Colonic mucosa (tissue), 4 donors: ENCODE measurements at regions not wholly inside any gene's neighbourhood (a gene's known extent, or its start where the extent isn't known, plus 50 kb on each side); places are given as distances from the start of the nearest gene placed in this dataset.

Experiments used
- DNase-seq: peaks from one replicate; pipeline ENCODE4 v3.0.0-alpha.2; 2020
- H3K27ac ChIP-seq: fragments of 200-600 bp; one replicate; pipeline ENCODE4 v1.8.0; 2021
- H3K27me3 ChIP-seq: fragments of 200-600 bp; one replicate; pipeline ENCODE4 v1.8.0; 2021
- H3K36me3 ChIP-seq: fragments of 200-600 bp; one replicate; pipeline ENCODE4 v1.8.0; 2021
- H3K4me1 ChIP-seq: fragments of 200-600 bp; one replicate; pipeline ENCODE4 v1.8.0; 2021; ENCODE audit warnings: mild to moderate bottlenecking
- H3K4me3 ChIP-seq: fragments of 200-600 bp; one replicate; pipeline ENCODE4 v1.8.0; 2021
- H3K9ac ChIP-seq, 2 donors: one replicate each; pipeline ENCODE4 v1.7.0; 2013; ENCODE audit warnings: control low read depth in 2 of 2, low read depth in 2 of 2, low read length in 2 of 2
- H3K9me3 ChIP-seq: fragments of 200-600 bp; one replicate; pipeline ENCODE4 v1.8.0; 2021
- CTCF ChIP-seq: fragments of 200-600 bp; IDR thresholded peaks from one replicate; pipeline ENCODE4 v1.8.0; 2022; ENCODE audit warnings: antibody characterized with exemption, mild to moderate bottlenecking
- intact Hi-C: fragments of 100-400 bp; cut with DNase I; formaldehyde crosslinking; loops from one replicate; pipeline ENCODE4 v1.14.1; 2022
- donor health status: healthy.
- donor health status: DM: no; HTN: no; CAD: no.
- donor health status: DM: no; HTN: no; CAD: no.

- TF ChIP-seq CTCF, result no peak
- Histone ChIP-seq H3K36me3 (no peaks in the 10 kb centered on the region), H3K4me3 (no peak overlapping the region), H3K9ac (no peak overlapping the region), H3K27me3 (no peaks in the 10 kb centered on the region), H3K27ac (no peak overlapping the region), H3K4me1 (no peaks in the 10 kb centered on the region), H3K9me3 (no peaks in the 10 kb centered on the region)
- DNase-seq, result no peak
- intact Hi-C loops, result no loop called here
Measured at GRCh38 chr2:7771781-7772180, 854.6 kb downstream of the RNF144A start.

GRCh38 chr2:7773362-7774360 is 856.4 kb downstream of the RNF144A start:
- Histone ChIP-seq H3K9ac (no peak overlapping the region), H3K4me3 (no peak overlapping the region), H3K27me3 (no peaks in the 10 kb centered on the region), H3K9me3 (no peaks in the 10 kb centered on the region), H3K4me1 (no peaks in the 10 kb centered on the region), H3K27ac (no peak overlapping the region), H3K36me3 (no peaks in the 10 kb centered on the region)
- TF ChIP-seq CTCF, result no peak
- DNase-seq, result no peak
- intact Hi-C loops, result no loop called here

- no peak overlapping the region for H3K4me3 ChIP-seq
Measured at GRCh38 chr2:7774481-7774880, 857.3 kb downstream of the RNF144A start.

GRCh38 chr2:7777668-7778067 is 860.5 kb downstream of the RNF144A start:
- H3K9me3 ChIP-seq, result no peaks in the 10 kb centered on the region
- intact Hi-C loops, result no loop called here
- DNase-seq, result no peak

More at GRCh38 chr2:7774481-7774880, 857.3 kb downstream of the RNF144A start:
- H3K9ac ChIP-seq, result no peak overlapping the region
- H3K9me3 ChIP-seq, result no peaks in the 10 kb centered on the region
- H3K36me3 ChIP-seq, result no peaks in the 10 kb centered on the region
- DNase-seq, result no peak
- TF ChIP-seq CTCF, result no peak
- intact Hi-C loops, result no loop called here
- no peaks in the 10 kb centered on the region for H3K4me1 ChIP-seq
- H3K27me3 ChIP-seq, result no peaks in the 10 kb centered on the region
- H3K27ac ChIP-seq, result no peak overlapping the region

GRCh38 chr2:7780321-7780720 is 863.1 kb downstream of the RNF144A start:
- no peaks in the 10 kb centered on the region for H3K27me3 ChIP-seq
- H3K9ac ChIP-seq, result no peak overlapping the region
- intact Hi-C loops, result no loop called here
- TF ChIP-seq CTCF, result no peak
- H3K27ac ChIP-seq, result no peak overlapping the region
- H3K9me3 ChIP-seq, result no peaks in the 10 kb centered on the region
- no peaks in the 10 kb centered on the region for H3K4me1 ChIP-seq
- no peak overlapping the region for H3K4me3 ChIP-seq
- H3K36me3 ChIP-seq, result no peaks in the 10 kb centered on the region
- DNase-seq, result no peak

More at GRCh38 chr2:7777668-7778067, 860.5 kb downstream of the RNF144A start:
- Histone ChIP-seq H3K36me3 (no peaks in the 10 kb centered on the region), H3K4me1 (no peaks in the 10 kb centered on the region), H3K9ac (no peak overlapping the region), H3K27me3 (no peaks in the 10 kb centered on the region), H3K4me3 (no peak overlapping the region), H3K27ac (no peak overlapping the region)
- no peak for TF ChIP-seq CTCF
